Inferior parietal cortex (tissue), 1 donor: ENCODE measurements at regions not wholly inside any gene's neighbourhood (a gene's known extent, or its start where the extent isn't known, plus 50 kb on each side); places are given as distances from the start of the nearest gene placed in this dataset.
"Not testable (repeated sequence)": the region's sequence is repeated elsewhere in the genome, so short reads cannot be mapped to it uniquely, and the experiment has no call there.

ENCODE experiments used
- DNase-seq: peaks from one replicate; pipeline ENCODE4 v3.0.0-alpha.2; 2016; ENCODE audit errors: extremely low spot score

DNA sequence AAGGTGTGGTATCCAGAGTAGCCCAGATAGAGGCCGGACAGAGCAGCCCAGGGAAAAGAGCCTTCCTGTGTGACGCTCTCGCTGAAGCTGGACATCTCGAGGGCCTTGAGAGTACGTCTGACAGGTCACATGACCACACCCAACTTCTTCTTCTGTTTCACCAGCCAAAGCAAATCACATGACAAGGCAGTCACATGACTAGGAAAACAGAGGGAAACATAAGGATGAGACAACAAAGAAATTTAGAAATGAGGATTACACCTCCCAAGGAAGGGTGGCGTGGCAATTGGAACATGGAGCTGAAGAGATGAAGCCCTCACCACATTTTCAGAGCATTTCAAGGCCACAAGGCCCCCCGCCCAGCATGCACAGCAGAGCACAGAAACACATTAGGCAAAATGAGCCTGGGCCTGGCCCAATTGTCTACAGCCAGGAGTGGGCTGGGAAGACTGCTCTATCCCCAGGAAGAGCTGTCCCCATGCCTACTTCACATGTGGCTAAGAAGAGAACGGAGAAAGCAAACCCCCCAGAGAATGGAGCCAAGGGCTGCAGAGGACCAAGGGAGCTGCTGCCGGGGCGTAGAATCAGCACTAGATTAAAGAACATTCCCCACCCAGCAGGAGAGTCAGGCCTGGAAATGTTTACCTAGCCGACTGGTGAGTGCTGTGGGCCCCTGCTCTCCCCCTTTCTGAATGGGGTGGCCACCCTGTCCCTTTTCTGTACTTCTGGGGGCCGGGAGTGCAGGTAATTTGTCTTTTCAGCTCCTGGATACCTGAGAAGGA is 305.1 kb downstream of the NPHP4 start:
- DNase-seq, result no peak

DNA sequence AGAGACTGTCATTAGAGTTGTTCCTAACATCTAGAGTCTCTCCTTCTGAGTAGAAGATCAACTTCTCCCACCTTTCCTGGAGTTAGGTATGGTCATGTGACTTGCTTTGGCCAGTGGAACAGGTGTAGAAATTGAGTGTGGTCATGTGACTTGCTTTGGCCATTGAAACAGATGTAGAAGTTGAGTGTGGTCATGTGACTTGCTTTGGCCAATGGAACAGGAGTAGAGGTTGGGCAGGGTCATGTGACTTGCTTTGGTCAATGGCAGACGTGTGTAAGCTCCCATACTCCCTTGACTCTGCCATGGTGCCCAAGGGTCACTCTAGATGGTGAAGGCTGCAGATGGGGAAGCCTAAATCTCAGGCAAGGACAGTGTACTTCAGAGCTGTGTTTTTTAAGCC is 306.0 kb downstream of the NPHP4 start:
- DNase-seq, result no peak

DNA sequence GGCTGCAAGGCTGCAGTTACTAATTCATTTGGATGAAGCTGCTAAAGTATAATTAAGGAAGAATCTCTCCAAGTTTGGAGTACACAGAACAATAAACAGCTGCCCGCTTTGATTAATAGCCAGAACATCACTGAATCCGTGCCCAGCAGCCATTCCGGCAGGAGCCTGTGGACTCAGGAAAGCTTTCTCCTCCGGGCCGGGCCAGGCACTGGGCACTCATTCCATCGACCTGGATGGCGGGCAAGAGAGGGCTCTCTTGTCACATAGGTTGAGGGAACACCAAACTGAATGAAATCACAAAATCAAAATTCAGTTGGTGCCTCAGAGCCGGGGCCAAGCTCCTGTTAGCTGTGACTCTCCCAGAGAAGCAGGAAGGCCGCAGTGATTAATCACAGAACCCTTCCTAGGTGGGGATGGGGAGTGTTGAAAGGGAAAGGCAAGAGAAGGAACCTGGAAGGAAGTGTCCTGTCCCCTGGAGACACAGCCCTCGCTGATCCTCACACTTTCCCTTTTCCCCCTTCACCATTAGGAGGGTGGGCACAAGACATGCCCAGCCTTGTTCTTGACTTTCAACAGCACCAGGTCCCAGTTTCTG is 306.7 kb downstream of the NPHP4 start:
- no peak for DNase-seq

DNA sequence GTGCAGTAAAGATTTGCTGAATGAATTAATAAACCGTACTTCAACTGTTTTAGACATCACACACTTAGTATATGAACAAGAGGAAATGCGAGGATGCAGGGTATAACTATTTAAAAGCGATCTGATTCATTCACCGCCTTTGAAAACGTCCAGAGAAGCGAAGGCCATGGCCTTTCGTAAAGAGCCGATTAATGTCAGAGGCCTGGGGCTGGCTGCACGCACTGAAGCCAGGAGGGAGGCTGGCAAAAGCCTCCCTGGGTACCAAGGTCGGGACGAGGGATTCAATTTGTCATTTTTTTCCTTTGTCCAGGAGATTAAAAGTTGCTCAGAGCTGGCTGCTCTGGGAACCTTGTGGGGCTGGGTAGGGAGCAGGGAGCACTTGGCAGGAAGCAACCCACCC is 307.4 kb downstream of the NPHP4 start:
- DNase-seq, result no peak

DNA sequence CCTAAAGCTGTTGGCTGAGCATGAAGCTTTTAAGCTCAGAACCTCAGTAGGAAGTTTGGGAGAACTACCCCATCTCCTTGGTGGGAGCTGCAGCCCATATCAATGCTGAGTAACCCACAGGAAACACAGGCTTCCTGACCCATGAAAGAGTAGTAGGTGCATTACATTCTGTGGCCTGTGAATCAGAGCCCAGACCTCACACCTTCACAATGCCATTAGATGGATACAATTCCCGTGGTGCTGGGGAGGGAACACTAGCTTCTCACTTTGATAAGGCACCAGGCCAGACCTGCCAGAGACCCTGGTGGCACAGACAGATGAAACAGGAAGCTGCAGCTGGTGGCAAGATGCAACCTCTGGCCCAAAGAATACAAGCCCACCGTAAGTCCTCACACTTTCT is 308.8 kb downstream of the NPHP4 start:
- DNase-seq, result no peak

DNA sequence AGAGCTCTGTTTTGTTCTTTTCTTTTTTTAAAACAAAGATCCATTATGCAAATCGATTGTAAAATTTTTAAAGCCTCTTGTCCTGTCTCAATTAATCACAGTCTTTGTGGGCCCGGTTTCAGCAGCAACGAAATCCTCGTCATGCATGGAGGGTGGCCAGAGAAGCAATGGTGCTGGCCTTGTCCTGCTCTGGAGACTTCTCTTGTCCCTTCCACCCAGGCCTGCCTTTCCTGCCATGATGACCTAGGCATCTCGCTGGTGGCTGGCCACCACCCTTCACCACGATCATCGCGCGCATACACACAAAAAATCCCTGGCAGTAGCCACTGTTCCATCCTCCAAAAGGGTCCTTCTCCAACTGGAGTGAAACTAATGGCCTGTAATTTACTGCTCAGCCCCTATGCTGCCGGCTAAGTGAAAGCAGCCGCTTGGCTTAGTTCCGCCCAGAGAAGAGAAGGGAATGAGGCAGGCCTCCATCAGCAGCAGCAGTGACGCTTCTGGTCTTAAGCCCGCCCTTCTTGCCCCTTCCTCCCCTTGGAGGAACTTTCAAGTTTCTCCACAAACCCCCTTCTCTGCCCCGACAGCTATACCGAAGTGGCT is 309.5 kb downstream of the NPHP4 start:
- DNase-seq, result no peak

DNA sequence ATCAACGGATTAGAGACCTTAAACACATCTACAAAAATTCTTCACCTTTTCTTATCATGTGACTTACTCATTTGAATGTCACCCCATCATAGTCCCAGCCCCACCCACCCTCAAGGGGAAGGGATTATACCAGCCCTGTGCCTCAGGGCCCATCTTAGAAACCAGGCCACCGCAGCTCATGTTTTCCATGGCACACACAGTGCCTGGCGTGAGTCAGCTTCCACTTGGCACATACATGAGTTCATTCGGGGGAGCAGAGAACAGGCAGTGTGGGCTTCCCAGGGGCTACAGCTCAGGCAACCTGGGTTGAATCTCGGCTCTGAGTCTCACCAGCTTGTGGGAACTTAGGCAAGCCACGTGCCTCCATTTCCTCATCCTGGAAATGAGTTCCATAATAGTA is 310.6 kb downstream of the NPHP4 start:
- DNase-seq, result no peak

DNA sequence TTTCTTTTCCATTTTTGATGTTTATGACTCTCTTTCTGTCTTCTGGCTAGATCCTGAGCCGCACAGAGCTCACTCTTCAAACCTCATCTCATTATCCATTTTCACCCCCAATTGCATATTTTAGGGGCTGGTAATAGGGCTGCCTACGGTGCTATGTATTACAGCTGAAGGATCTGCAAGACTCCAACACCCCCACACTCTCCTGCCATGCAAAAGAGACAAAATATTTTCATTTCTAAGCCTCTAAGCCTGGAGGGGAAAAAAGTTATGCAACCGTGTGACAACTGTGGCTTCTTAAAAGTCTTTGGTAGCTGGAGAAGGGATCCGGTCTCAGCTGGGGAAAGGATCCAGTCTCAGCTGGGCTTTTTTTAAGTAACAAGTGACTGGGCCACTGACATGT is 311.6 kb downstream of the NPHP4 start:
- DNase-seq, result peak; percentile 31

DNA sequence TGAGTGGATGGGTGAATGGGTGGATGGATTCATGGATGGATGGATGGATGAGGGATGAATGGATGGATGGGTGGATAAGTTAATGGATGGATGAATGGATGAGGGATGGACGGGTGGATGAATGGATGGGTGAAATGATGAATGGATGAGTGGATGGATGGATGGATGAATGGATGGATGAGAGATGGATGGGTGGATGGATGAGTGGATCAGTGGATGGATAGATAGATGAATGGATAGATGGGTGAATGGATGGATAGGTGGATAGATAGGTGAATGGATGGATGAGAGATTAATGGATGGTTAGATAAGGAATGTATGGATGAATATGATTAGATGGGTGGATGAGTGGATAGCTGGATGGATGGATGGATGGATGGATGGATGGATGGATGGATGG is 313.5 kb downstream of the NPHP4 start:
- no peak for DNase-seq

DNA sequence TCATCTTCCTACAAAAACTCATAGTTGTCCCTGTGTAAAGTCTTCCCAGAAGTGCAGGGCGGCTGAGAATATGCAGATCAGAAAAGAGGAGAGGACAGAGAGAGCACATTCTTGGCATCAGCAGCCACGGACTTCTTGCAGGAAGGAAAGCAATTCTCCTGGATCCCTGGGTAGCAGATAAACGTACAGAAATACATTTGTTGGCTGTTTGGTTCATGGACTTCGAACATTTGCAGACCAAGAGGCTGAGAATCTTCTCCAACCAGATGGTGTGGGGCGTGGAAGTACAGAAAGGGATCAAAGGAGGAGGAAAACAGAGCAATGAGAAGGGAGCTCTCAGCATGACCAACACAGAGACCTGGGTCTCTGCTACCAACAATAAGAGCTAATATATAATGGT is 319.9 kb downstream of the NPHP4 start:
- DNase-seq, result not testable (repeated sequence)

DNA sequence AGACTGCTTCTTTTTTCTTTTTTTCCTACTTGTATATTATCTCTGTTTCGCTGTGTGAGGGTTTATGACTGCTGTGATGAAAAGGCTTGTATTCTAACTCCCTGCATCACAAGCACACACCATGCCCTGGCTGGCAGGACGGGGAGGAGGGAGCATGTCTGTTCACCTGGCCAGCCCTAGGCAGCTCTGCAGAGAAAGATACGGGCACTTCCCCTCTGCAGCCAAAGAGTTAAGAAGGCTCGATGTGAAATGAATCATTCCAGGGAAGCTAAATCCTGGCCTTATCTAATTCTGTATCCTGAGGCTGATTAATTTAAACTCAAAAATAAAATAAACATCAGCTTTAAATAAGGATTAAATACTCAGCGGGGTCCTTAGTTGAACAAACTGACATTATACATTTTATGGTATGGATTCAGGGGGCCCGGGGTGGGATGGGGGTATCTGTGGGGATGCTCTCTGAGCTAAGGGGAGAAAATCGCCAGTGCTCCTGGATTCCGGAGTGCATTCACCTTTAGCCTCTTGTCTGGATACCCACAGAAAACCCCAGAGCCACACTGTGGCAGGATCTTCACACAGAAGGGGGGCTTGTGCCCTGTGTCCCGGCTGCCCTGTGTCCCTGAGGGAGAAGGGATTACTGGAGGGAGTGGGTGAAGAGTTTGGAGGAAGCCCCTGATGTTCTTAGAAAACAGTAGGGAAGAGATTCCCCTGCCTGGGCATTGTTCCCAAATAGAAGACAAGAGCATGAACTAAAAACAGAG is 321.5 kb downstream of the NPHP4 start:
- DNase-seq, result no peak

DNA sequence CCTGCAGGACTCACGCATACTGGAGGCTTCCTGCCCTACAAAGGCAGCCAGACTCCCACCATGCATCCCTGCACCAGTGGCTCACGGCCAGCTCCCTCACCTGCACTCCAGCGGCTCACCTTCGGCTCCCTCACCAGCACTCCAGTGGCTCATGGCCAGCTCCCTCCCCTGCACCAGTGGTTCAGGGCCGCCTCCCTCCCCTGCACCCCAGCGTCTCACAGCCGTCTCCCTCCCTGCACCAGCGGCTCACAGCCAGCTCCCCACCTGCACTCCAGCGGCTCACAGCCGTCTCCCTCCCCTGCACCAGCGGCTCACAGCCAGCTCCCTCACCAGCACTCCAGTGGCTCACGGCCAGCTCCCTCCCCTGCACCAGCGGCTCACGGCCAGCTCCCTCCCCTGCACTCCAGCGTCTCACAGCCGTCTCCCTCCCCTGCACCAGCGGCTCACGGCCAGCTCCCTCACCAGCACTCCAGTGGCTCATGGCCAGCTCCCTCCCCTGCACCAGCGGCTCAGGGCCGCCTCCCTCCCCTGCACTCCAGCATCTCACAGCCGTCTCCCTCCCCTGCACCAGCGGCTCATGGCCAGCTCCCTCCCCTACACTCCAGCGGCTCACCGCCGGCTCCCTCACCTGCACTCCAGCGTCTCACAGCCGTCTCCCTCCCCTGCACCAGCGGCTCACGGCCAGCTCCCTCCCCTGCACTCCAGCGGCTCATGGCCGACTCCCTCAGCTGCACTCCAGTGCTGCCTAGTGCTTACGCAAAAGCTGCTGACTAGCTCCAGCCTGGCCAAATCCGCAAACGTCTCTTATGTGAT is 324.5 kb downstream of the NPHP4 start:
- DNase-seq, result no peak

DNA sequence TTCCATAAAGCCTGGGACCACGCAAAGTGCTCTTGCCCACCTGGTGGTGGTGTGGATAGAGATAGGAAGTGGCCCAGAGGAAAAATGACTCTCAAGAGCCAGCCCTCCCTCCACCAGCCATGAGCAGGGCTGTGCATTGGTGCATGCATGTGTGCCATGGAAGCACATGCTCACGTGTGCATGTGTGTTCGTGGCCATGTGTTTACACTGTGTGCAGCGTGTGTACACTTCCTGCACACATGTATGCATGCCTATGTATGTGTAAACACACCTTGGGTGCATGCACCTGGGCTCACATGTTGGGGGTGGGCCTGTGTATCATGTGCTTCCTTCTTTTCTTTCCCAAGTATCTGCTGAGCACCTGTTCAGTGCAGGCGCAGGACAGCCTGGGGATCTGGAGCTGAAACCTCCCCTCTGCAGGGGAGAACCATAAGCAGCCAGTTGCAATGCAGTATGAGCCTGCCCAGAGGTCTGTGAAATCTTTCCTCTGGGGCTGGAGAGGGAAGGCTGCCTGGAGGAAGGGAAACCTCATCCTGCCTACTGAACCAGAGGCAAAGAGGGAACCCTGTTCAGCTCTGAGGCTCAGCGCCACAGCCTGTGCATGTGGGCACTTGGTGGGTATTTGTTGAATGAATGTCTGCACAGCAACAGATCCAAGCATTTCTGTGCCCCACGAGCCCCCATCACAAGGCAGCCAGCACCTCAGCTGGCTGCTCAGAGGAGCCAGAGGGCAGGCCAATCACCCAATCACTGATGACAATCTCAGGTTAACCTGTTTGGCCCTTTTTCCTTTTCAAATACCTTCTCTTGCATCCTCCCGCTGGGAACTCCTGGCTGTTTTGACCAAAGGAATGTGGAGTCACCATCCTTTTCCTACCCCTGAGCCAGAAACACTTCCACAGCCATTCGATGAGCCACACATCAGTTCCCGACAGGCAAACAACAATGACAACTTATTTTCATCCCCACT is 327.0 kb downstream of the NPHP4 start:
- DNase-seq, result no peak

DNA sequence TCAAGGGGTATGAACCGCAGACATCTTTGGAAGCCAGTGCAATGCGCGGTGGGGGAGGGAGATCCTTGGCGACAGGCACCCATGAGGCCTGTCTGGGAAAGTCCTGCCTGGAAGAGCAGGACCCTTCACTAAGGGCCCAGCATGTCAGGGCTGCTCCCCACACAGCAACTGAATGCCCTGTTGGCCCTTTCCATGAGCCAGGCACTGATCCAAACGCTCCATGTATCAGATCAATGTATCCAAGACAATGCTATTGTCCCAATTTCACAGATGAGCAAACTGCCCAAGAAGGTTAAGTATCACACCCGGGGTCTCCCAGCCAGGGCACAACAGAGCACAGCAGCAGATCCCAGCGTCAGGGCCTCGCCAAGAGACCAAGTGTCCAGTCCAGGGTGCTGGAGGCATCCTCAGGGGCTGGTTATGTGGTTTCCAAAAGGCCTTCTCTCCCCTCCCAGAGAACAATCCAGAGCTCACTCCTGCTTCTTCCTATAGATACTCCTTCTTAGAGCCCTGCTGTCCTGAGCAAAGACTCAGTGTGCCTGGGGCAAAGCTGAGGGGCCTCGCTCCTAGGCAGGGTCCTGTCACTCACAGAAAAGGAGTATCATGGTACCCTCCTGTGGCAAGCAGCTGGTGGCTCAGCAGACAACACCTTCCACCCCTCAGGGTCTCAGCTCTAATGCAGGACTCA is 328.0 kb downstream of the NPHP4 start:
- no peak for DNase-seq

DNA sequence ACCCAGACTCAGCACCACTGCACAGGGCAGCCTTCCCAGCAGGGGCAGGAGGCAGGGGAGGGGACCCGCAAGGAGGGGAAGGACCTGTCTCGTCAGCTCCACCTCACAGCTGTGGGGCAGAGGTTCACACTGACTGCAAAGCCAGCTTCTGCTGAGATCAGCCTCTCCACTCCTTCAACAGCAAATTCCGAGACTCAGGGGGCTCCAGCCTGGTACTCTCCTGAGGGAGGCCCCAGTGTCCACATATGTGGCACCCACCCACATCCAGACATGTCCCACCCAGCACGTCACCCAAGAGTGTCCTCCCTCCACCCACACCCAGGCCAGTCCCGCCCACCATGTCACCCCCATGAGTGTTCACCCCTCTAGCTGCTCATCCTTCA is 329.5 kb downstream of the NPHP4 start:
- no peak for DNase-seq

DNA sequence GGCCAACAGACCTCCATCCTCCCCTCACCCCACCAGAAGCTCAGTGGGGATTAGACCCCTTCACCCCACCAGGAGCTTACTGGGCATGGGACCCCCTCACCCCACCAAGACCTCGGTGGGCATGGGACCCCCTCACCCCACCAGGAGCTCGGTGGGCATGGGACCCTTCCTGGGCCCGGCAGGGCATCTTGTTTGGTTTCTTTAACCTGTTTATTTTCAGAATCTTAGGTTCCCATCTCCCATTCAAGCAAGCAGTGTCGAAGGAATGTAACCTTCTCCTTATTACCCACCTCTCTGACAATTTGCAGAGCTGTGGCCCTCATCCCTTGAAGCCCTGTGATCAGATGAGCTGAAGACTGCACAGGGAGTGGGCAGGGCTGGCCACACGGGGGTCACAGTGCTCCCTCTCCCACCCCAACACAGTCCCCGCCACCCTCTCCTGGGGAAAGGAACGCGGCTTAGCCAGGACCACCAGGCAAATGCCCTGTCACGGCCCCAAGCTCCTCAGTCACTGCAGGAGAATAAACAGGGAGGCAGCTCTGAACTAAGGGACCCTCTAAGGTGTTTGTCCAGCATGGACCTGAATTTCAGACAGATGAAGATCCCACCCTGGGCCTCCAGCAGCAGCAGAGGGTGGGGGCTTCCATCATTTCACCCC is 330.0 kb downstream of the NPHP4 start:
- DNase-seq, result no peak

DNA sequence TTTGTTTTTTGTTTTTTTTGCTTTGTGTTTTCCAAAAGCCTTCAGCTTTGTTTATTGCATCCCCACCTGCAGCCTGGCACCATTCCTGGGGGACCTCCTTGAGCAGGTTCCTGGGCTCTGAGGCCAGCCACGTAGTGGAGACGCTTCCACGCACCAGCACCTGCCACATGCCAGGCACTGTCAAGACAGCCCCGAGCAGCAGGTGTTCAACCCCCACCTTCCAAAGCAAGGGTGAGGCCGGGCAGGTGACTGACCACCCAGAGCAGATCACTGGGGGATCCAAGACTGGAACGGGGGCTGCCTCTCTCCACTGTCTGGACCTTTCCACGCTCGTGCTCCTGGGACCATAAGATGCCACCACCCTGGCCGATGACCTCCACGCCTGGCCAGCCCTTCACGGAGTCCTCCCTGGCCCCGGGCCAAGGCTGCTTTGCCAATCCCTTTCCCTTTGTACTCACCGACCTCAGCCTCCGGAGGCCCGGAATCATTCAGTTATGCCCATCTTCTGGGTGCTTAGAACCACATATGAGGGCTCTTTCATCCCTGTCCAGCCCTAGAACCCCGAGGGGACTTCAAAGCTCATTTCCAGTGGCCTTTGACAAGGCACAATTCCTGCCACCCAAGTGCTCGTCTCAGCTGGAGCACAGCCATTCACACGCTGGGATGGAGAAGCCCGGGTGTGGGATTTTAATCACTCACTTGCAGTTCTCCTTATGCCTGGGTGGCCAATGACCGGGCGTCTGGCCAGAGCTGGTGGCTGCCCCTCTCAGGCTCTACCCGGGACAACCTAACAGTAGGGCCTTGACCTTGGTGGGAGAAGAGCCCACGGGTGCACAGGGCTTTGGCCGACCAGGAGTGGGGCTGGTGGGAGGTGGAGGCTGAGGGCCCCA is 330.8 kb downstream of the NPHP4 start:
- no peak for DNase-seq

DNA sequence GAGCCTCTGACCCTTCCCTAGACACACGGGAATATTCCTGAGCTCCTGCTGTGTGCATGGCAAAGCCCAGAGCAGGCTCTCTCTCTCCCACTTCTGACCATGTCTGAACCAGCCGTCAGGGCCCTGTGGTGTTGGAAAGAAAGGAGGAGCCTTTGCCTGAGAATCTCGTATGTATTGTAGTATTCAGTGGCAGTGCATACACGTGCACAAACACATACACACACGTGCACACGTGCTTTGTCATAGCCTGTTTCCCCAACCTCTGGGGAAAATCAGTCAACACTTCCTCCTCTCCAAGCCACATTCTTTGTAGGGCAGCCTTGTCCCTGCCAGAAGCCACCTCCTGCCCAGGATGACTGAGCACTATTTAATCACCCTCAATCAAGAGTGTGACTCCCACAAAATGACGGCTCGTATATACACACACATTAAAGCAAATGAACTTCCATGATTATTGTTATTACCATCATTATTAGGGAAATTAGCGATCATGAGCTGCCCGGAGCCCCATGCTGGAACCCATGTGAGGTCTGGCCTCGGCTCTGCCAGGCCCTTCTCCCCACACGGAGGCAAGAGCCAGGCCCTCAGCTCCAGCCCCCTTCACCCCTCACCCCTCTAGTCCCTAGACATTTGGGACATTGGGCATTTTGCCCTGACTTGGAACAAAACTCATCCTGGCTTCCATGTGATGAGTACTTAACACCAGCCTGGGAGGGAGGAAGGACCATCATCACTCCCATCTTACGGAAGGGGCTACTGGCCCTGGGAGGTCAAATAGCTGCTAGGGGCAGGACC is 331.9 kb downstream of the NPHP4 start:
- DNase-seq, result no peak
